ENCODE measurements at regions not wholly inside any gene's neighbourhood (a gene's known extent, or its start where the extent isn't known, plus 50 kb on each side); places are given as distances from the start of the nearest gene placed in this dataset.

DNA sequence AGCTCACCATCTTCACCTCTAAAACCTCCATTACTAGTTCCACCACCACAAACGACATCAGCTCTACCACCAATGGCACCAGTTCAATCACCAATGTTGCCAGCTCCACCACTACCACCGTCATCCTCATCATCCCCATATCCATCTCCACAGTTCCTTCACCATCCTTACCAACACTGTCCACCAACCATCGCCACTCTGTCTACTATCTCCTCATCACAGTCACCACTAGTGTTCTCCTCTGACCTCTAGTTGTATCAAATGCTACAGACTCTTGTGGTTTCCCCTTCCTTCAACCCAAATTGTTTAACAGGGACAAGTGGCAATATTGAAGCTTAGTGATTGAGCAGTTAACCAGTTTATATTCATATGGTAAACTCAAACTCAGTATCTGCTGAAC, 182.6 kb downstream of the CAAP1 start:
- DNase-seq (ENCODE audit: low read depth), result no peak
- TF ChIP-seq, protein P1, sequence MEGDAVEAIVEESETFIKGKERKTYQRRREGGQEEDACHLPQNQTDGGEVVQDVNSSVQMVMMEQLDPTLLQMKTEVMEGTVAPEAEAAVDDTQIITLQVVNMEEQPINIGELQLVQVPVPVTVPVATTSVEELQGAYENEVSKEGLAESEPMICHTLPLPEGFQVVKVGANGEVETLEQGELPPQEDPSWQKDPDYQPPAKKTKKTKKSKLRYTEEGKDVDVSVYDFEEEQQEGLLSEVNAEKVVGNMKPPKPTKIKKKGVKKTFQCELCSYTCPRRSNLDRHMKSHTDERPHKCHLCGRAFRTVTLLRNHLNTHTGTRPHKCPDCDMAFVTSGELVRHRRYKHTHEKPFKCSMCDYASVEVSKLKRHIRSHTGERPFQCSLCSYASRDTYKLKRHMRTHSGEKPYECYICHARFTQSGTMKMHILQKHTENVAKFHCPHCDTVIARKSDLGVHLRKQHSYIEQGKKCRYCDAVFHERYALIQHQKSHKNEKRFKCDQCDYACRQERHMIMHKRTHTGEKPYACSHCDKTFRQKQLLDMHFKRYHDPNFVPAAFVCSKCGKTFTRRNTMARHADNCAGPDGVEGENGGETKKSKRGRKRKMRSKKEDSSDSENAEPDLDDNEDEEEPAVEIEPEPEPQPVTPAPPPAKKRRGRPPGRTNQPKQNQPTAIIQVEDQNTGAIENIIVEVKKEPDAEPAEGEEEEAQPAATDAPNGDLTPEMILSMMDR (IDR thresholded peaks at IDR 0.05; ENCODE audit: low read depth, low read length), result no peak
- TF ChIP-seq POLR2A (IDR thresholded peaks at IDR 0.05; ENCODE audit: extremely low read depth, insufficient read length) (no peak), MYC (IDR thresholded peaks at IDR 0.05; ENCODE audit: low read depth, low read length) (no peak)
- TF ChIP-seq, protein P2, sequence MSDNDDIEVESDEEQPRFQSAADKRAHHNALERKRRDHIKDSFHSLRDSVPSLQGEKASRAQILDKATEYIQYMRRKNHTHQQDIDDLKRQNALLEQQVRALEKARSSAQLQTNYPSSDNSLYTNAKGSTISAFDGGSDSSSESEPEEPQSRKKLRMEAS (IDR thresholded peaks at IDR 0.05; ENCODE audit: low read depth, low read length), result no peak
- H3K4me3 ChIP-seq (ENCODE audit: low read depth, low read length), result no peak overlapping the region

DNA sequence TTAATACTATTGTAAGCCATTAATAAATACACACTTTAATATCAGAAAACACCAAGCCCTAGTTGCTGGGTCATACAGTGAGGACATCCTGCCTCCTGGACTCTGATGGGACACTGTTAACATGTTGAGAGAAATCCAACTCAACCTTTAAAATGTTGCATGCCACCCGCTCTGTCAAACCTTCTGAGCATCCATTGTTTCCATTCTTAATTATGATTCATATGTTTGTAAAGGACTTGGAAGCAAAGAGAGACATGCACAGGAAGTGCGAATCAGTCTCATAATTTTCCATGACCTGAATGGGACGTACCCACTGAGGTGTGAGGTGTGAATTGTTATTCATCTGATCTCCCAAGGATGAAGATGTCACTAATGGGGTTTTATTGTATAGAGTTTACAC, 186.4 kb downstream of the CAAP1 start:
- no peak overlapping the region for H3K4me3 ChIP-seq (ENCODE audit: low read depth, low read length)
- no peak for DNase-seq (ENCODE audit: low read depth)
- TF ChIP-seq MYC (IDR thresholded peaks at IDR 0.05; ENCODE audit: low read depth, low read length) (no peak), POLR2A (IDR thresholded peaks at IDR 0.05; ENCODE audit: extremely low read depth, insufficient read length) (no peak)
- TF ChIP-seq, protein P2 (IDR thresholded peaks at IDR 0.05; ENCODE audit: low read depth, low read length), result no peak
- TF ChIP-seq, protein P1 (IDR thresholded peaks at IDR 0.05; ENCODE audit: low read depth, low read length), result no peak

DNA sequence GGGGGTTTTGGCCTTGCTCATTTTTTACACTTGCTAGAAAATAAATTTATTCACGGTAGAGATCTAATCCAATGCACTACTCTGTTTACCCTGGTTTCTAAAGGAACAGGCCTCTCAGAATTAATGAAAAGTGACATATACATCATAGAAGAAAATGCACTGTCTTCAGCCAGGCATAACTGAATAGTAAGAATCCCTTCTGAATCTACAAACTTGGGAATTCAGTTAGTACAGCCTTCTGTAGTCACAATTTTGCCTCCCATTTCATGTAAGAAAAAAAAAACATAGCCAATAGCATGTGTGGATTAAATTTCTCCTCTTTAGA, 197.3 kb downstream of the CAAP1 start:
- DNase-seq (ENCODE audit: low read depth), result no peak
- no peak overlapping the region for H3K4me3 ChIP-seq (ENCODE audit: low read depth, low read length)
- no peak for TF ChIP-seq MYC (IDR thresholded peaks at IDR 0.05; ENCODE audit: low read depth, low read length)
- no peak for TF ChIP-seq POLR2A (IDR thresholded peaks at IDR 0.05; ENCODE audit: extremely low read depth, insufficient read length)
- TF ChIP-seq, protein P1 (IDR thresholded peaks at IDR 0.05; ENCODE audit: low read depth, low read length), result no peak
- TF ChIP-seq, protein P2 (IDR thresholded peaks at IDR 0.05; ENCODE audit: low read depth, low read length), result no peak

DNA sequence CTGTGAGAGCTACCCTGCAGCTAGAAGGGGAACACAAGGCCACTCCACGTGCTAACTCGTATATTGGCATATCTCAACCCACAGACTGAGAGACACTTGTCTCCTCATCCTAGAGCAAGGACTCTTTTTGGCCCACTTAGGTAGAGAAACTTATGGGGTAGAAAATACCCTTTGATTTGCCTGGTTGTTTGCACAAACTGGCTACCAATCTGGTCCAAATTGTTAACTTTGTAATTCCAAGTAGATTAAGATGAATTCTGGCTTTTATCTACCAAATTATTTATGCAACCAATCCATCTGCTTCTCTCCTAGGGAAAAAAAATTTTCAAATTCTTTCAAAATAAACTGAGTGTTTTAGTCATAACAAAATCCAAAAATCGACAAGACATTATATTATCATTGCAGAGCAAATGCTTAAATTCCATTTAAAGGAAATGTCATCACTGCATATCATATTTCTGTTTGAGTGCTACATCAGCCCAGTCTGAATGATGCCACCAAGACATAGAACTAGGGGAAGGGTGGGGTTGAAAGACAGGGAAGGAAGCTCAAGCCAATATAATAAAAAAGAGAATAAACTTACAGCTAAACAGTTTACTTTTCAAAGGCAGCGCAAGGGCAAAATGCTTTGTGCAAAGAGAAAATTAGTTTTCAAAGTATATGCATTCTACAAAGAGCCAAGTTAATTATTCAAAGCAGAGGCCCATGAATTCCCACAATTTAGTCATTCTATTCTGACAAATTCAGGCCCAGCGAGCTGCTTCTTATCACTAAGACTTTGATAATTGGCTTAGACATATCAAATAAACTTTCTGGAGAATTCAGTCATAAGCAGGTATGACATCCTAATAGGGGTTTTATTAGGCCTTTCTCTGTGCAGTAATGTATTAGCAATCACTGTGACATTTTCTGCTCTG, 198.0 kb downstream of the CAAP1 start:
- no peak overlapping the region for H3K4me3 ChIP-seq (ENCODE audit: low read depth, low read length)
- TF ChIP-seq, protein P1 (IDR thresholded peaks at IDR 0.05; ENCODE audit: low read depth, low read length), result no peak
- TF ChIP-seq, protein P2 (IDR thresholded peaks at IDR 0.05; ENCODE audit: low read depth, low read length), result no peak
- TF ChIP-seq MYC (IDR thresholded peaks at IDR 0.05; ENCODE audit: low read depth, low read length) (no peak), POLR2A (IDR thresholded peaks at IDR 0.05; ENCODE audit: extremely low read depth, insufficient read length) (no peak)
- DNase-seq (ENCODE audit: low read depth), result no peak

DNA sequence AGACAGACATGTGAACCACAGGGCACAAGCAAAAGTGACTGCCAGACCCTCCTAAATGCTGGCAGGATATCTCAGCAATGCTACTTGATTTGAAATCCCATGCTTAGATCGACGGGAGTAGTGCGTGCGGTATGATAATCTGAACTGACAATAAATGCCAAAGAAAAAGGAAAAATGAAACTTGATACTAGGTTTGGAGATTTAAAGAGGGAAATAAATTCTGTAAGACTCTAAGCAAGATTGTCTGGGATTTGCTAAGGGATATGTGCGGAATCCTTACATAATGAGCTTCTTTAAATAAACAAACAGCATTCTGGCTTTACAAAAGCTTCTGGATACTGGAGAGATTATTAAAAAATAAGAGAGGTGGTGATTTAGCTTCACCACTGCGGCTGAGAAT, 203.6 kb downstream of the CAAP1 start:
- no peak overlapping the region for H3K4me3 ChIP-seq (ENCODE audit: low read depth, low read length)
- no peak for DNase-seq (ENCODE audit: low read depth)
- TF ChIP-seq POLR2A (IDR thresholded peaks at IDR 0.05; ENCODE audit: extremely low read depth, insufficient read length), result no peak
- TF ChIP-seq, protein P1 (IDR thresholded peaks at IDR 0.05; ENCODE audit: low read depth, low read length), result no peak
- TF ChIP-seq, protein P2 (IDR thresholded peaks at IDR 0.05; ENCODE audit: low read depth, low read length), result no peak
- TF ChIP-seq MYC (IDR thresholded peaks at IDR 0.05; ENCODE audit: low read depth, low read length), result no peak
